IPS DF 19.7 (cell line): ENCODE measurements at regions not wholly inside any gene's neighbourhood (a gene's known extent, or its start where the extent isn't known, plus 50 kb on each side); places are given as distances from the start of the nearest gene placed in this dataset.
"Not testable (repeated sequence)": the region's sequence is repeated elsewhere in the genome, so short reads cannot be mapped to it uniquely, and the experiment has no call there.

Experiments used
- DNase-seq: peaks from one replicate; pipeline ENCODE4 v3.0.0-alpha.2; 2013; ENCODE audit warnings: low read depth, low spot score

- DNase-seq, result no peak
These were observed 103.6 kb upstream of the EDEM3 start for GRCh38 chr1:184858288-184858687.

DNA sequence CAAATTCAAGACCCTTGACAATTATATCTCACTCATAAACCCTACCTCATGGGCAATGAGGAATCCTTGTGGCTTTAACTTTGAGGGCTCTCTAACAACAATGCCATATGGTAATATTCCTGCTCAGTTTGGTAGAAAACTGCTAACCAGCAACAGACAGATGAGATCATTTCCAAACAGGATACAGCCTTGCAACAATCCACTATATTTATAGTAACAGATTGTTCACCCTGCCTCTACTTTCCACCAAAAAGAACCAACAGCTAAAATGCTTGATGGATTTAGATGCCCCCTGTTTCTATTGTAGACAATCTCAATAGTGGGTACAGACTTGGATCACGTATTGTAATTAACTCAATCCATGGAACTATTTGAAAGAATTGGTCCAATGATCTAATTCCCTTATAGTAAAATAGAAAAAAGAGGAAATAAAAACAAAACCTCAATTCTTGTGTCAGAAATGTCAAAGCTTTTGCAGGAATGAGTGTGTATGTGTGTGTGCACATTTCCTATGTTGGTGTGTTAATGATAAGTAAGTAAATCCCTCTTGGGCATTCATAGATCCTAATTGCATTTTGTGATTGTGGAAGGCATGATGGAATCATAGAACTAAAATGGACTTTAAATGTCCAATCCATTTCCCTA lies 100.0 kb upstream of the EDEM3 start:
- DNase-seq, result no peak

DNA sequence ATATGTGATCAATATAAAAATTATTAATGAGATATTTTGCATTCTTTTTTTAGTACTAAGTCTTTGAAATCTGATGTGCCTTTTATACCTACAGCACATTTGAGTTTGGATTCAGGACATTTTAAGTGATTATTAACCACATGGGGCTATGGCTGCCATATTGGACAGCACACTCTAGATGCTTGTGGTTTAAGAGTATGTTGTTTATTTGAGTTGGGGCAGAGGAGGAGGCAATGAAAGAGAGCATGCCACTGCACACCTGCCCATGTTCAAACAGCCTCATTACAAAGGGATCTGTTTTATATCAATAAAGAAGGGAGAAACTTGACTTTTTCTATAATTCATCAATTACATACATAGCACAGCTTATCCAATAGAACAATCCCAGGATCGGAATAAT lies 99.4 kb upstream of the EDEM3 start:
- DNase-seq, result no peak

DNA sequence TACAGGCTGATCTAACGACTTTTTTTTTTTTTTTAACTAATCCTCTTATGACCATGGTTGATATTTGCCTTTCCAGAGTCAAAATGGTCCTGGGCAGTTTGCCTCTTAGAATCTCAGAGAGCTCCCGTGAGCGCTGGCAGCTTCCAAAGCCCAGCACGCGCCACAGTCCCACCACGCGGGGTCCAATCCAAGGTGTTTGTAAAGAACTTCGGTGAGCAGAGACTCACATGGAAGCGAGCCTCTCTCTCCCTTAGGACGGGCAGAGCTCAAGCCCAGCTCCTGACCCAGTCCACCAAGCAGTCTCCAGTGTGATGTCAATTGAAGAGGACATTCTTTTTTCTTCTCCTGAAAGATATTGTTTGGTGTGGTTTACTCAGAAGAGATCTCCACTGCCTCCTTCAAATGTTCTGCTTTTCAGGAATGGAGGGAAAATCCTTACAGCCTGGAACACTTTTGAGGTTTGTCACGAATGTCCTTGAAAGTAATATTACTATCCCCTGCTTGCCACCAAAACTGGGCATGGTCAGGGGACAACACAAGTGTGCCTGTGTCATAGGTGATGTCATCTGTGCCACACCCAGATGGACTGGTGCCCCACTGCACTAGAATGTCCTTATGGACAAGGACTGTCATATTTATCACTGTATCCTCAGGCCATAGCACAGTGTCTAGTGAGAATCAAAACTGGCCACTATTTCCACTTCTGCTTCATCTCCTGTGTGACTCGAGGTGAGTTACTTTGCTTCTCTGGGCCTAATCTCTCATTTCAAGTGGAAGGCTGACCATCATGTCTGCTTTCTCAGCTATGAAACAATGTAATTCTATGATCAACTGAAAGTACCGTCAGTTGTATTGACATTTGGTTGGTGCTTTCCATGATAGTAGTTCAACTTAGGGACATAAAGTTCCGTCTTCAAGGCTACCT lies 97.4 kb upstream of the EDEM3 start:
- no peak for DNase-seq

- no peak for DNase-seq
These were observed 89.3 kb upstream of the EDEM3 start for GRCh38 chr1:184843732-184844495.

DNA sequence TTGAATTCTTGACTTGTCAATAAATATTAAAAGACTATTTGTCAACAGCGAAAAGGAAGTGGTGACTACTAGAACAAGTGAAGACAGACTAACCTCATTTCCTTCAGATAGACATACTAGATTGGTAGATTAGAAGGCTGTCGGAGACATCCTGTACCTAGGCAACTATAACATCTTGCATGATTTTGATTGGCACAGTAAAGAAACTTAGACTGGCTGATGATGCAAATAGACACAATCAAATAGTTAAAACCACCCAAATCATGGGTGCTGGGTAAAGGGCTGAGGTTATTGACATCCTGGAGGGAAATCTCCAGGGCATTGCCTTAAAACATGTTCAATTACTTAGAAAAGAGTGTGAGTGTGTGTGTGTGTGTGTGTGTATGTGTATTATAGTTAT lies 85.9 kb upstream of the EDEM3 start:
- no peak for DNase-seq

DNA sequence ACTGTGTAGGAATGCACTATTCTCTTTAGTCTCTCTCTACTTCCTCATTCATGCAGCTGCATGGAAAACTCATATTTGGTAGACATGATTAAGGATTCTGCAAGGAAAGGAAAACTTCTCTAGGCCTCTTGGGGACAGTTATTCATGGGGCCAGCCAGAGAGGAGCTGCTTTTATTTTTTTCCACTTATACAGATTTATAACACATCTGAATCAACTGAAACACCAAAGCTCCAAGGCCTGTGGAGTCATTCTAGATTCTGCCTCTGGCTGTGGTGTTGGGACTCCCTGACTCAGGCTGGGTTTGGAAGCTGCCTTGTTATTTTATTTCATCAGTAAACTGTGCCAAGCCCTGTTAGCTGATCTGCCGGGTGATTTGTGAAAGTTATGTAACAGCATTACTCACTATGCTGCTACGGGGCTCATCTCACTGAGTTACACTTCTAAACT lies 83.9 kb upstream of the EDEM3 start:
- DNase-seq, result no peak

DNA sequence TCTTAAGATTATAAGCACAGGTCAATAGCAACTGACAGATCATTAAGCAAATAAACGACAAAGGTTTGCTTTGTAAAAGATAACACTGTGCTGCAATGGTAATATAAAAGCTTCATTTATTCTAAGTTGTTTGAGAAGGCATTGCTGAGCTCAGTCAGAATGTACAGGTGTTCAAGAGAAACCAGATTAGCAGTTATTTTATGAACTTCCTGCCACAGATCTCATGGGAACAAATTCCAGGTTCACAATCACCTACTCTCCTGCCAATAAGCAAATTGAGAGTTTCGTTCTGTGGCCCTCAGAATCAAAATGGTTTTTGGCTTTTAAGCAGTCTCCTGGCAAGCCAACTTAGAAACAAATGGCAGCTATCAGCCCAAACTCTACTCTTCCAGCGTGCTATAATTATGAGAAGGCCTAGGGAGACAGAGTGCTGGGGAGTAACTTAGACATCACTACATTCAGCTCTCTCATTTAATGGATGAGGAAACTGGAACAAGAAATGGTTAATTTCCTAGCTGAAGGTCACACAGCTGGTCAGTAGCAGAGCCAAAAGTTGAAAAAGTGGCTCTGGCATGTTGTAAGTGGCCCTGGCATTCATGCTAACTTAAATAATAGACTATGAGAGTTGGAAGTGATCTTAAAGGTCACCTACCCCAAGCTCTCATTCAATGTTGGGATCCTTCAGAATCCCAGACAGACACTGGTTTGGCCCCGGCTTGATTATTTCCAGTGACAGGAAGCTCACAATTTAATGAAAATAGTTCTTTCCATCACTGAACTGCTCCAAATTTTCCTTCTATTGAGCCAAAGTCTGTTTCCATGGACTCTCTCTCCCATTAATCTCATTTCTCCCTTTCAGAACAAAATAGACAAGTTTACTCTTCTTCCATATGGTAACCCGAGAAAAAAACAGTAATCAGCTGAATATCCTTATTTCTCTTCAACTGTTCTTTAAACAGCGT lies 82.6 kb upstream of the EDEM3 start:
- DNase-seq, result no peak

GRCh38 chr1:184836141-184836540 lies 81.5 kb upstream of the EDEM3 start:
- no peak for DNase-seq

GRCh38 chr1:184833994-184834393 lies 79.3 kb upstream of the EDEM3 start:
- not testable (repeated sequence) for DNase-seq

DNA sequence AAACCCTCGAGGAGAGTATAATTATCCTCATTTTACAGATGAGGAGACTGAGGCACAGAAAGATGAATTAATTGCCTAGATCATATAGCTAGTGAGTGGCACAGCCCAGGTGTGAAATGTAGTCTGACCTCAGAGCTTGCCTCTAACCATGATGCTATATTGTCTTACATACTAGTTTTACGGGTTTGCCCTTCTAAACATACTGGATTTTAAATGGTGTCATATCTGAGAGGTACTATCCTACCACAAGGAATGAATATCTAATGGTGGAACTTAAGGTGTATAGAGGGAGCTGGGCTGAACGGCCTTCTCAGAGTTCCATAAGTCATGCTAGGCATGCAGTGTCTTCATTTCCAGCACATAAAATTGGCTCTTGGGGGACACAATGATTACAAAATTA lies 77.9 kb upstream of the EDEM3 start:
- DNase-seq, result no peak

DNA sequence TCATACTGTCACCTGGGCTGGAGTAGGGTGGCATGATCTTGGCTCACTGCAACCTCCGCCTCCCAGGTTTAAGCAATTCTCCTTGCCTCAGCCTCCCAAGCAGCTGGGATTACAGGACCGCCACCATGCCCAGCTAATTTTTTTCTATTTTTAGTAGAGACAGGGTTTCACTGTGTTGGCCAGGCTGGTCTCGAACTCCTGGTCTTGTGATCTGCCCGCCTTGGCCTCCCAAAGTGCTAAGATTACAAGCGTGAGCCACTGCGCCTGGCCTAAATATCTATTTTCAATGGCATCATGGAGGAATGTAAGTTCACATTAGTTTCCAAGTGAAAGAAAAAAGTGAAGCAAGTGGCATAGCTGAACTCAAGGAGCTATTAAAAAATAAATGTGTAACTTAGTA lies 74.8 kb upstream of the EDEM3 start:
- not testable (repeated sequence) for DNase-seq

DNA sequence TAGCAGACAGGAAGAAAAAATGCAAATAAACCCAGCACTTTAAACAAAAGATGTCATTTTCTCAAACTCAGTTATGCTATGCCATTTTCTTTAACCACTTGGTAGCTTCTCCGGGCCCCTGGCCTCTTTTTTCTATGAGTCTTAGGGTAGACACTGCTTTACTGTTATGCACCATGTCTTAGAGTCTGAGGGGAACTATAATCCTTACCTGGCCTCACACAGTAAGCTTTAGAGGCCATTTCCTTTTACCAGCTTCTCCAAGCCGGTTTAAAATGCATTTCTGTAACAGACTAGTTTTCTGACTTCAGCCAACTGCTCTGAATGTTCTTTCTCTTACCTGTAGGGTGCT lies 73.7 kb upstream of the EDEM3 start:
- DNase-seq, result no peak

DNA sequence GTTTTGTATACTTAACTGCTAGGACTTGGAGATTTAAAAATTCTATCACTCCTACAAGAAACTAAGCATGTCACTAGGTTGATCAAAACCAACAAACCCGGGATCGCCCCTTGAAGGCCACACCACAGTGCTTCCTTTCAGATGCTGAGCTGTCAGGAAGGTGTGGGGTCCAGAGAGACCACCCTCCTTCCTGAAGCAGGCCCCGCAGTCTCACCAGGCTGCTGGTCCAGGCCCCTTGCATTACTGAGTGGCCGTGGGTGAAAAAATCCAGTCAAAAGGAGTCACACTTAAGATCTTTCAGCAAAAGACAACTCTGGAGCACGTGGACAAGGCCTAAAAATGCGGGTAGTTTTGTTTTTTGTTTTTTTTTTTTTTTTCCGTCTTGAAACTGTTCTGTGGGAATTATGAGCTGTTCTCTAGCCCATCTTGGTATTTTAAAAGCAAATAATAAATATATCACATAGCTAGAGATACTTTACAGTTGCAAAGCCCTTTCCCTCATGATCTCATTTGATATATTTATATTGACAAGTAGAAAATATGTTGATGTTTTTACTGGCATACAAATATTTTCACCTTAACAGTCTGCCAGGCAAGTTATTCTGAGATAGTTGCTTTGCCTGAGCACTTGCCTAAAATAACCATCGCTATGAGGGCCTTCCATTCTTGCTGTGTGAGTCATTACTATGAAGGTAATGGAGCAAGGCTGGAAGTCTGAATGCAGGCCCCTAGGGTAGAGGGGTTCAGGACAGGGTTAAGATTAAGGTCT lies 73.1 kb upstream of the EDEM3 start:
- peak; percentile 17 for DNase-seq

DNA sequence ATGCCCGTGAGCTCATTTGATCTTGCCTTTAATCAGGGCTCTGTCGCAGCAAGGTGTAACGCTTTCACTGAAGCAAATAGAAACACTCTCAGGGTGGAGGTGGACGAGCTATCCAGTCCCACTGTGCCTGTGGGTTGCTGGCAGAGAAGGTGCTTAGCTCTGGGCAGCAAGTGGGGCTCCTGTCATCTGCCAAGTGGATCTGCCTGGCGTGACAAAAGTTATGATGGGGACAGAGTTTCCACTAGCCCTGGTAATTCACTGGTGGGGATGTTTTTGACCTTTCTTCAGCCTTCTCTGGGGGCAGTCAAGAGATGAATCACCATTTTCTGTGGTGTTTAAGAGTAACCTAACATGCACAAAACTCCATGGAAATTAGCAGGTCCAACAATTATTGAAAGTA lies 71.3 kb upstream of the EDEM3 start:
- DNase-seq, result no peak

- DNase-seq, result no peak
These were observed 70.9 kb upstream of the EDEM3 start for GRCh38 chr1:184825571-184825970.

GRCh38 chr1:184824691-184825323 lies 70.1 kb upstream of the EDEM3 start:
- no peak for DNase-seq

DNA sequence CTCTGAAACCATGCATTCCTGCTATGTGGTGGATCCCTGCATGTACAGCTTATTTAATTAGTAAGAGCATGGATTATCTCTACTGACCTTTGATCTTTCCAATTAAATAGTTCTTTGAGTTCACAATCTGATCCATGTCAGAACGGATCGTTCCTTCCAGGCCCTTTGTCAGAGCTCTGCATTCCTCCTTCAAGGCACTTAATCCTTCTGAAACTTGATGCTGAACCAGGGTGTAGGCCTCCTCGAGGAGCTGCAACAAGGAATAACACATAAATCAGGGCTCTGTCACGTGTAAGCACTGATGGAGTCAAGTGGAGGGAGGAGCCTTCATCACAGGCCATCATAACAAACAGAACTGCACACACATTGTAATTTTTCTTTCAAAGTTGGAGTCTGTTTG lies 68.4 kb upstream of the EDEM3 start:
- DNase-seq, result no peak

DNA sequence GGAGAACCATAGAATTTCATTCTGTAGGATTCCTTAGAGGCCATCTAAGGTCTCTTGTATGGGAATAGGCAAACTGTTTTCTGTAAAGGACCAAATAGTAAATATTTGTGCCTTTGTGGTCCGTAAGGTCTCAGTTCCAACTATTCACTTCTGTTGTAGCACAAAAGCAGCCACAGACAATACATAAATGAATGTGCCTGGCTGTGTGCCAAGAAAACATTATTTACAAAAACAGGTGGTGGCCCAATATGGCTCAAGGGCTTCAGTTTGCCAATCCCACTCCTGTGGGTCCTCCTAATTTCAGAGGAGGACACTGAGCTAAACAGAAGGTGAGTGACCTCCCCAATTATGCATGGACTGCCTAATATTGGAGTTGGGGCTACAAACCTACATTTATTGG lies 67.6 kb upstream of the EDEM3 start:
- DNase-seq, result no peak

GRCh38 chr1:184821658-184822057 lies 67.0 kb upstream of the EDEM3 start:
- DNase-seq, result no peak
